ENCODE measurements at regions not wholly inside any gene's neighbourhood (a gene's known extent, or its start where the extent isn't known, plus 50 kb on each side); places are given as distances from the start of the nearest gene placed in this dataset.

DNA sequence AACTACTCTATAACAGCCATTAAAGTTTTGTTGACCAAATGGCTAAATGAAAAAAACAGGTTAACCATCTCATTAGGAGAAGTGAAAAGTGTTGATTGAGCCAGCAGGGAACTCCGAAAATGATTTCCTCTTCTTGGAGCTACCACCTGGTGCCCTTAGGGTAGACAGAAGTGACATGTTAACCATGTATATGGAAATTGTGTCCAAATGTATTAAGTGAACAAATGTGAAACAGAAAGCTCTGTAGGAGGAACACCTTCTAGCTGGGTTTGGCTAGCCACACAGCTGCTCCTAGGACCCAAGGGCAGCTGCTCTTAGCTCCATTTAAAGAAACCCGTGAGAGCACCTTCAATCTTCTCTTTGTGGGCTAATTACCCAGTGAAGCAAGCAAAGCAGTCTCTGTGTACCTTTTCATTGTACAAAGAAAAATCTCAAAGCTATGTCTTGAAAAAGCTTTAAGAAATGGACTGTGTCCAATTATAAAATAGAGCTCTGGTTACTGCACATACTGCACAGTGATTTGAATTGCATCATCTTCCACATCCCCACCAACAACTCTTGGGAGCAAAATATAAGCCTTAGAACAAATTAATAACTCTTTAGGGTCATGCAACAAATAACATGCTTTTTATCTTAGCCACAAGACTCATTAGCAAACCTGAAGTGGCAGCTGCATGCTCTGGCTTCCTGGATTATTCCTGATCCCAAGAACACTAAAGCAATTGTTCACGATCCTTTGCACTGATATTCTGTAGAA, 59.2 kb upstream of the PARM1 start:
- H3K27ac ChIP-seq (ENCODE audit: insufficient read depth, low read length) = no peak overlapping the region
- H3K36me3 ChIP-seq (ENCODE audit: control insufficient read depth, insufficient read depth, low read length) = no peaks in the 10 kb centered on the region
- no peaks in the 10 kb centered on the region for H3K4me1 ChIP-seq (ENCODE audit: control insufficient read depth, extremely low read depth, insufficient read depth, low read length)
- no peak overlapping the region for H2AFZ ChIP-seq (ENCODE audit: low read length)
- peak in 1 of 2 donors; percentile 44 for DNase-seq (ENCODE audit: low read depth in 2 of 2)
- H3K4me3 ChIP-seq (replicated peaks in 1 of 4; ENCODE audit: control extremely low read depth in 1 of 4, insufficient read depth in 1 of 4, low read depth in 3 of 4, low read length in 4 of 4) = no peak overlapping the region
- no peak overlapping the region for H3K4me2 ChIP-seq (ENCODE audit: extremely low read depth, insufficient read depth, low read length)
- no peak overlapping the region for H3K9ac ChIP-seq (ENCODE audit: insufficient read depth, low read length)
- no peaks in the 10 kb centered on the region for H4K20me1 ChIP-seq (ENCODE audit: control insufficient read depth, extremely low read depth, insufficient read depth, low read length)
- no peaks in the 10 kb centered on the region for H3K79me2 ChIP-seq (ENCODE audit: control insufficient read depth, insufficient read depth, low read length)
- H3K9me3 ChIP-seq (ENCODE audit: control insufficient read depth, insufficient read depth, low read depth, low read length) = no peaks in the 10 kb centered on the region
- no peak for TF ChIP-seq EZH2 (IDR thresholded peaks at IDR 0.05; ENCODE audit: low read length, missing control alignments)
- H3K27me3 ChIP-seq (ENCODE audit: control insufficient read depth, insufficient read depth, low read length) = no peaks in the 10 kb centered on the region

DNA sequence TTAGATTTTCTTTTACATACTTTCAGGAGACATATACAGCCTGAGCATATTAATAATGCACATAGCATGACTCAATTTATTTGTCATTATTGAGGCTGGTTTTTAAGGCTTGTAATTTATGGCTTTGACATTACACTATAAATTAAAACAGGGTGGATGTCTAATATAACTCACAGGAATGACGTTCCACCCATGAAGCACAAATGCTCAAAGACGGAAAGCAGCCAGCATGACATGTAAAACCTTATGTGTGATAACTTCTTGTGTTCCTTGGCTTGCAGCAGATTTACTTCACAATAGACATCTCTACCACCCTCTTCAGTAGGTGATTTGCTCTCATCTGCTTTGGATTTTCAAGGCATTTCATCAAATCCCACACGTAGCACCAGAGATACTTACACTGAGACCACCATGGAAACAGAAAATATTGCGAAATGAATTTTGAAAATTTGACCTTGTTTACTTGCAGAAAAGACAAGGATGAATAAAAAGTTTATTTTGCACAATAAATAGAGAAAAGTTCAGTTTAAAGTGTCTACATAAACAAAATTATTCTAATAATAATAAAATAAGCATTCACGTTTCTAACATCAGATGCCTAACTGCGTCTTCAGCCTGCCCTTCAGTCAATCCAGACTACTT, 64.7 kb upstream of the BTC start:
- H3K9me3 ChIP-seq (ENCODE audit: control insufficient read depth, insufficient read depth, low read depth, low read length) = no peaks in the 10 kb centered on the region
- no peaks in the 10 kb centered on the region for H3K36me3 ChIP-seq (ENCODE audit: control insufficient read depth, insufficient read depth, low read length)
- H3K4me3 ChIP-seq (replicated peaks in 1 of 4; ENCODE audit: control extremely low read depth in 1 of 4, insufficient read depth in 1 of 4, low read depth in 3 of 4, low read length in 4 of 4) = no peak overlapping the region
- no peak for TF ChIP-seq EZH2 (IDR thresholded peaks at IDR 0.05; ENCODE audit: low read length, missing control alignments)
- TF ChIP-seq, protein P1, sequence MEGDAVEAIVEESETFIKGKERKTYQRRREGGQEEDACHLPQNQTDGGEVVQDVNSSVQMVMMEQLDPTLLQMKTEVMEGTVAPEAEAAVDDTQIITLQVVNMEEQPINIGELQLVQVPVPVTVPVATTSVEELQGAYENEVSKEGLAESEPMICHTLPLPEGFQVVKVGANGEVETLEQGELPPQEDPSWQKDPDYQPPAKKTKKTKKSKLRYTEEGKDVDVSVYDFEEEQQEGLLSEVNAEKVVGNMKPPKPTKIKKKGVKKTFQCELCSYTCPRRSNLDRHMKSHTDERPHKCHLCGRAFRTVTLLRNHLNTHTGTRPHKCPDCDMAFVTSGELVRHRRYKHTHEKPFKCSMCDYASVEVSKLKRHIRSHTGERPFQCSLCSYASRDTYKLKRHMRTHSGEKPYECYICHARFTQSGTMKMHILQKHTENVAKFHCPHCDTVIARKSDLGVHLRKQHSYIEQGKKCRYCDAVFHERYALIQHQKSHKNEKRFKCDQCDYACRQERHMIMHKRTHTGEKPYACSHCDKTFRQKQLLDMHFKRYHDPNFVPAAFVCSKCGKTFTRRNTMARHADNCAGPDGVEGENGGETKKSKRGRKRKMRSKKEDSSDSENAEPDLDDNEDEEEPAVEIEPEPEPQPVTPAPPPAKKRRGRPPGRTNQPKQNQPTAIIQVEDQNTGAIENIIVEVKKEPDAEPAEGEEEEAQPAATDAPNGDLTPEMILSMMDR (conservative IDR thresholded peaks at IDR 0.05 in 1 of 2, IDR thresholded peaks at IDR 0.05 in 1 of 2; ENCODE audit: low read depth in 1 of 2, low read length in 2 of 2) = no peak
- DNase-seq (ENCODE audit: low read depth in 2 of 2) = no peak
- H3K4me1 ChIP-seq (ENCODE audit: control insufficient read depth, extremely low read depth, insufficient read depth, low read length) = no peaks in the 10 kb centered on the region
- no peaks in the 10 kb centered on the region for H4K20me1 ChIP-seq (ENCODE audit: control insufficient read depth, extremely low read depth, insufficient read depth, low read length)
- no peak overlapping the region for H3K4me2 ChIP-seq (ENCODE audit: extremely low read depth, insufficient read depth, low read length)
- H3K27me3 ChIP-seq (ENCODE audit: control insufficient read depth, insufficient read depth, low read length) = no peaks in the 10 kb centered on the region
- H3K79me2 ChIP-seq (ENCODE audit: control insufficient read depth, insufficient read depth, low read length) = no peaks in the 10 kb centered on the region
- H3K27ac ChIP-seq (ENCODE audit: insufficient read depth, low read length) = no peak overlapping the region
- H3K9ac ChIP-seq (ENCODE audit: insufficient read depth, low read length) = no peak overlapping the region
- no peak overlapping the region for H2AFZ ChIP-seq (ENCODE audit: low read length)

DNA sequence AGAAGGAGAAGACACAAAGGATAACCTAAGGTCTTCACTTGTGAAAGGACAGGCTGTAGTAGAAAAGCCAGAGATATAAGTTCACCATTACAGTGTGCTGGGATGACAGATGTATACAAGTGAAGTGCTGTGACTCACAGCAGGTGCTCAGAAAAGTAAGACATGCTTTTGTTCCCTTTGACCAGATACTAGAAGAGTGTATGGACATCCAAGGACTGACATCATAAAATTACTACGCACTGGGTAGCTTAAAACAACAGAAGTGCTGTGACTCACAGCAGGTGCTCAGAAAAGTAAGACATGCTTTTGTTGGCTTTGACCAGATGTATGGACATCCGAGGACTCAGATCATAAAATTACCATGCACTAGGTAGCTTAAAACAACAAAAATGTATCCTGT, 61.6 kb upstream of the BTC start:
- TF ChIP-seq EZH2 (IDR thresholded peaks at IDR 0.05; ENCODE audit: low read length, missing control alignments) = no peak
- TF ChIP-seq, protein P1 (conservative IDR thresholded peaks at IDR 0.05 in 1 of 2, IDR thresholded peaks at IDR 0.05 in 1 of 2; ENCODE audit: low read depth in 1 of 2, low read length in 2 of 2) = no peak
- no peaks in the 10 kb centered on the region for H3K36me3 ChIP-seq (ENCODE audit: control insufficient read depth, insufficient read depth, low read length)
- H3K4me3 ChIP-seq (replicated peaks in 1 of 4; ENCODE audit: control extremely low read depth in 1 of 4, insufficient read depth in 1 of 4, low read depth in 3 of 4, low read length in 4 of 4) = no peak overlapping the region
- no peaks in the 10 kb centered on the region for H3K9me3 ChIP-seq (ENCODE audit: control insufficient read depth, insufficient read depth, low read depth, low read length)
- H3K27me3 ChIP-seq (ENCODE audit: control insufficient read depth, insufficient read depth, low read length) = no peaks in the 10 kb centered on the region
- H2AFZ ChIP-seq (ENCODE audit: low read length) = no peak overlapping the region
- H3K4me1 ChIP-seq (ENCODE audit: control insufficient read depth, extremely low read depth, insufficient read depth, low read length) = no peaks in the 10 kb centered on the region
- peak in 1 of 2 donors; percentile 15 for DNase-seq (ENCODE audit: low read depth in 2 of 2)
- H3K9ac ChIP-seq (ENCODE audit: insufficient read depth, low read length) = no peak overlapping the region
- no peaks in the 10 kb centered on the region for H4K20me1 ChIP-seq (ENCODE audit: control insufficient read depth, extremely low read depth, insufficient read depth, low read length)
- no peaks in the 10 kb centered on the region for H3K79me2 ChIP-seq (ENCODE audit: control insufficient read depth, insufficient read depth, low read length)
- H3K27ac ChIP-seq (ENCODE audit: insufficient read depth, low read length) = no peak overlapping the region
- H3K4me2 ChIP-seq (ENCODE audit: extremely low read depth, insufficient read depth, low read length) = no peak overlapping the region
